K562 (cell line): ENCODE measurements at regions not wholly inside any gene's neighbourhood (a gene's known extent, or its start where the extent isn't known, plus 50 kb on each side); places are given as distances from the start of the nearest gene placed in this dataset.

Source experiments
- ATAC-seq: fragments of 200-7000 bp; cut with Tn5 transposase; 3 replicates; pipeline ENCODE4 v1.9.1; 2020; ENCODE audit warnings: moderate library complexity
- BruUV-seq: library from RNA; stranded (reverse); fragments of 400-500 nt; replicated peaks from 2 replicates; lab custom pipeline; 2021; lab: Mats Ljungman, UMichigan
- CTCF ChIA-PET: fragments of 300-600 bp; formaldehyde crosslinking; extraction: SDS; loops from one replicate; lab custom pipeline; 2021; ENCODE audit warnings: low intra/inter-chr PET ratio; lab: Yijun Ruan, JAX
- POLR2A ChIA-PET: fragments of 300-600, 350-650 bp; sonication (Branson Sonifier 250); formaldehyde crosslinking; extraction: SDS; loops from one replicate; lab custom pipeline; 2021; ENCODE audit warnings: antibody characterized with exemption, inconsistent platforms; lab: Yijun Ruan, JAX
- DNase-seq, 4 experiments: peaks; one replicate each; pipeline versions ENCODE4 v3.0.0 to v3.0.0-alpha.2; 2011 to 2018; ENCODE audit warnings: low spot score in 3 of 4, mixed read lengths in 3 of 4; ENCODE audit errors: extremely low read depth in 1 of 4
- FAIRE-seq: peaks from 2 replicates; lab custom pipeline; 2011; peaks lifted over from hg19 to GRCh38; lab: Jason Lieb, UNC
- H2AFZ ChIP-seq: 2 replicates; pipeline ENCODE4 v1.6.0; 2011; ENCODE audit warnings: low read depth, low read length, control low read depth, inconsistent platforms
- H3K27ac ChIP-seq: fragments of 200-600 bp; 3 replicates; pipeline ENCODE4 v1.8.0; 2011; ENCODE audit warnings: low read depth, mild to moderate bottlenecking, control low read depth, inconsistent platforms, low read length, moderate library complexity, mixed read lengths; ENCODE audit errors: extremely low read depth
- H3K27me3 ChIP-seq, 2 experiments: fragments of 300-600 bp in 1 of 2; 2 replicates in 1 of 2; 3 replicates in 1 of 2; pipeline versions ENCODE4 v1.6.0 to v1.8.0; 2011; ENCODE audit warnings: inconsistent platforms in 2 of 2, low read length in 2 of 2, mild to moderate bottlenecking in 1 of 2, mixed read lengths in 1 of 2, moderate library complexity in 1 of 2; ENCODE audit not compliant: control insufficient read depth in 2 of 2, insufficient read depth in 2 of 2
- H3K36me3 ChIP-seq: fragments of 300-600 bp; 3 replicates; pipeline ENCODE4 v1.8.0; 2011; ENCODE audit warnings: mild to moderate bottlenecking, low read length, inconsistent platforms; ENCODE audit not compliant: control insufficient read depth, insufficient read depth
- H3K4me1 ChIP-seq, 2 experiments: fragments of 200-600 bp in 1 of 2; replicated peaks in 1 of 2; 2 replicates in 1 of 2; 3 replicates in 1 of 2; pipeline versions ENCODE4 v1.5.1 to v1.8.0; 2011; ENCODE audit warnings: inconsistent platforms in 2 of 2, low read length in 2 of 2, mild to moderate bottlenecking in 1 of 2, mixed read lengths in 1 of 2, moderate library complexity in 1 of 2; ENCODE audit not compliant: control insufficient read depth in 2 of 2, insufficient read depth in 2 of 2
- H3K4me2 ChIP-seq: 2 replicates; pipeline ENCODE4 v1.6.1; 2011; ENCODE audit warnings: low read length, control low read depth, inconsistent platforms, mixed read lengths; ENCODE audit not compliant: insufficient read depth
- H3K4me3 ChIP-seq: fragments of 200-600 bp; sonication (generic), shearing (Covaris generic); 2 replicates; pipeline ENCODE4 v1.5.1; 2016; ENCODE audit warnings: control low read depth, inconsistent platforms
- H3K79me2 ChIP-seq: fragments of 200-600 bp; 3 replicates; pipeline ENCODE4 v1.8.0; 2011; ENCODE audit warnings: low read length, inconsistent platforms; ENCODE audit not compliant: control insufficient read depth, insufficient read depth
- H3K9ac ChIP-seq, 2 experiments: 2 replicates each; pipeline versions ENCODE4 v1.6.0 to v1.6.1; 2011; ENCODE audit warnings: low read depth in 2 of 2, low read length in 2 of 2, control low read depth in 1 of 2, inconsistent platforms in 1 of 2, mild to moderate bottlenecking in 1 of 2, mixed read lengths in 1 of 2; ENCODE audit not compliant: insufficient read depth in 1 of 2
- H3K9me1 ChIP-seq: one replicate; pipeline ENCODE4 v1.6.0; 2011; ENCODE audit warnings: inconsistent platforms, mild to moderate bottlenecking, low read length, moderate library complexity; ENCODE audit not compliant: control insufficient read depth, insufficient read depth
- H3K9me3 ChIP-seq: replicated peaks from 2 replicates; pipeline ENCODE4 v1.5.1; 2011; ENCODE audit warnings: low read depth, low read length, inconsistent platforms; ENCODE audit not compliant: control insufficient read depth, insufficient read depth
- H4K20me1 ChIP-seq: replicated peaks from 2 replicates; pipeline ENCODE4 v1.6.1; 2011; ENCODE audit warnings: low read length, inconsistent platforms, mixed read lengths; ENCODE audit not compliant: control insufficient read depth, insufficient read depth
- MAFG ChIP-seq: fragments of 450-650 bp; conservative IDR thresholded peaks from 2 replicates; pipeline ENCODE4 v1.6.1; 2016; ENCODE audit warnings: missing genetic modification characterization, missing compliant biosample characterization
- MEF2A ChIP-seq: IDR thresholded peaks from 2 replicates; pipeline ENCODE4 v1.6.1; 2011; ENCODE audit warnings: low read depth, mild to moderate bottlenecking, low read length, moderate library complexity; ENCODE audit not compliant: control insufficient read depth
- NR2C1 ChIP-seq, 2 experiments: fragments of 450-650 bp; IDR thresholded peaks; 2 replicates each; pipeline ENCODE4 v1.6.1; 2017; ENCODE audit warnings: mild to moderate bottlenecking in 2 of 2, antibody characterized with exemption in 1 of 2, inconsistent platforms in 1 of 2, missing compliant biosample characterization in 1 of 2, missing genetic modification characterization in 1 of 2
- PHB2 ChIP-seq: fragments of 450-650 bp; IDR thresholded peaks from 2 replicates; pipeline ENCODE4 v1.6.1; 2017; ENCODE audit warnings: low read depth
- PPARD ChIP-seq: fragments of 250-450 bp; sonication (Bioruptor Pico); IDR thresholded peaks from 2 replicates; pipeline ENCODE4 v1.8.0; 2022; ENCODE audit warnings: inconsistent platforms, mild to moderate bottlenecking, moderate library complexity
- SMAD2 ChIP-seq: fragments of 150-350 bp; IDR thresholded peaks from 2 replicates; pipeline ENCODE4 v1.6.1; 2014; ENCODE audit warnings: low read depth, mild to moderate bottlenecking, low read length
- SNRNP70 ChIP-seq: fragments of 200-400 bp; formaldehyde crosslinking; optimal IDR thresholded peaks from 2 replicates; pipeline ENCODE3; 2017; ENCODE audit warnings: low read depth, low read length
- ZNF184 ChIP-seq: sonication (generic); formaldehyde crosslinking; IDR thresholded peaks from 2 replicates; pipeline ENCODE4 v1.5.0; 2020; ENCODE audit warnings: missing genetic modification reagents
- ZNF274 ChIP-seq: IDR thresholded peaks from 2 replicates; pipeline ENCODE4 v1.6.1; 2011; ENCODE audit warnings: low read depth, mild to moderate bottlenecking, low read length, moderate library complexity, borderline replicate concordance
- ZNF384 ChIP-seq: IDR thresholded peaks from 2 replicates; pipeline ENCODE4 v1.6.1; 2012; ENCODE audit warnings: low read depth, low read length, improper control_type of control experiment
- ZNF766 ChIP-seq: fragments of 200-800 bp; sonication (Bioruptor generic); conservative IDR thresholded peaks from 2 replicates; pipeline ENCODE4 v1.6.1; 2016; ENCODE audit warnings: missing genetic modification characterization, missing compliant biosample characterization
- WGBS: fragments of 100-300 bp; shearing (Covaris generic); methylation state at CpG from one replicate; pipeline ENCODE4 v1.1.6; 2016; ENCODE audit warnings: low coverage, mixed read lengths; ENCODE audit not compliant: insufficient coverage; ENCODE audit errors: missing lambda C conversion rate; 5-methylcytosine and 5-hydroxymethylcytosine counted together
- in situ Hi-C: fragments of 300-500 bp; cut with MboI; formaldehyde crosslinking; loops from 4 replicates; pipeline ENCODE4 v1.15.0; 2018; ENCODE audit warnings: inconsistent platforms, mixed read lengths
- intact Hi-C: fragments of 100-400 bp; cut with micrococcal nuclease; formaldehyde crosslinking; loops from 2 replicates; pipeline ENCODE4 v1.14.2; 2022
- TF ChIP-seq, protein P1 (sequence below): sonication (generic); formaldehyde crosslinking; IDR thresholded peaks from 2 replicates; pipeline ENCODE4 v1.8.0; 2022; ENCODE audit warnings: mild to moderate bottlenecking, missing genetic modification reagents
- TF ChIP-seq, protein P2 (sequence below): IDR thresholded peaks from 2 replicates; pipeline ENCODE4 v1.6.1; 2011; ENCODE audit warnings: borderline replicate concordance, low read depth, mild to moderate bottlenecking, moderate library complexity, low read length; ENCODE audit not compliant: insufficient read depth, poor library complexity, severe bottlenecking

DNA sequence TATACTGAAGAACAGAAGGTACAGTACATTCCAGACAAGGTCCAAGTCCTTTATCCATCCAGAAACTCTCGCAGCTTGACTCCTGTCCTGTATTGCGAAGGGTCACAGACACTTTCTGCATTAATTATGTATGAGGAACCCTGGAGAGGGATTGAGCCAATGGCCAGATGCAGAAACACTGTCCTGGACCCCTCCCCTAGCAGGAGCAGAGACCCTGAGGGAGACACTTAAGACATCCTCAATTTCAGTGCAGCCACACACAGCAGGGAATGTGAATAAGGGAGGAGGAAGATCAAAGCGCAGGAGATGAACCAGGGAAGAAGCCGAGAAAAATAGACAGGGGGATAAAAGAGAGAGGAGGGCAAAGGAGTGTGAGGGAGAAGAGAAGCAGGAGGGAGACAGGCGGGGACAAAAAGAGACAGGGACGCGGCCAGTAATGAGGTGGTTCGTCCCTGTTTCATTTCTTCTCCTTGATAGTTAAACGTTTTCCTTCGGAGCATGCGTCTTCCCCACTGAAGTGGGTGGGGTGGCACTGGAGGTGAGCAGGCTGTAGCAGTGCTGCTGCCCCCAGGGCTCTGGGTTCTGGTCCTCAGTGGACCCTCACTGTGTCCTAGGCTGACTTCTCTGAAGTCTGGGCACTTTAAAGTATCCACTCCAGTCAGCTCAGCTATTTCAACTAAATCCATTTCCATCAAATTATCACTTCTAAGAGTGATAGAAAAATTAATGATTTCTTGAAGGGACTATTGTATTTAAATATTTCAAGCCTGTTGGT is 356.4 kb upstream of the NOCT start:
- ChIA-PET POLR2A (interaction anchor here (0.6 kb wide), 1 partner anchor 424 kb away, joined by 3 read pairs; no protein-coding TSS in a partner anchor), CTCF (no interaction called here)
- no peak for FAIRE-seq
- no peak for TF ChIP-seq SMAD2
- TF ChIP-seq SNRNP70, result no peak
- no peak for TF ChIP-seq PHB2
- no peak for TF ChIP-seq NR2C1 (IDR thresholded peaks at IDR 0.05)
- TF ChIP-seq NR2C1 (tag; IDR thresholded peaks at IDR 0.05), result no peak
- no peak for TF ChIP-seq PPARD (CRISPR knock-in tag)
- no peak for TF ChIP-seq ZNF766 (CRISPR knock-in tag)
- TF ChIP-seq, protein P1, sequence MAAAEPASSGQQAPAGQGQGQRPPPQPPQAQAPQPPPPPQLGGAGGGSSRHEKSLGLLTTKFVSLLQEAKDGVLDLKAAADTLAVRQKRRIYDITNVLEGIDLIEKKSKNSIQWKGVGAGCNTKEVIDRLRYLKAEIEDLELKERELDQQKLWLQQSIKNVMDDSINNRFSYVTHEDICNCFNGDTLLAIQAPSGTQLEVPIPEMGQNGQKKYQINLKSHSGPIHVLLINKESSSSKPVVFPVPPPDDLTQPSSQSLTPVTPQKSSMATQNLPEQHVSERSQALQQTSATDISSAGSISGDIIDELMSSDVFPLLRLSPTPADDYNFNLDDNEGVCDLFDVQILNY, result no peak
- TF ChIP-seq ZNF184 (CRISPR knock-in tag), result no peak
- no peak for TF ChIP-seq ZNF274
- no peak for TF ChIP-seq MAFG (tag)
- no peak for TF ChIP-seq MEF2A
- TF ChIP-seq, protein P2, sequence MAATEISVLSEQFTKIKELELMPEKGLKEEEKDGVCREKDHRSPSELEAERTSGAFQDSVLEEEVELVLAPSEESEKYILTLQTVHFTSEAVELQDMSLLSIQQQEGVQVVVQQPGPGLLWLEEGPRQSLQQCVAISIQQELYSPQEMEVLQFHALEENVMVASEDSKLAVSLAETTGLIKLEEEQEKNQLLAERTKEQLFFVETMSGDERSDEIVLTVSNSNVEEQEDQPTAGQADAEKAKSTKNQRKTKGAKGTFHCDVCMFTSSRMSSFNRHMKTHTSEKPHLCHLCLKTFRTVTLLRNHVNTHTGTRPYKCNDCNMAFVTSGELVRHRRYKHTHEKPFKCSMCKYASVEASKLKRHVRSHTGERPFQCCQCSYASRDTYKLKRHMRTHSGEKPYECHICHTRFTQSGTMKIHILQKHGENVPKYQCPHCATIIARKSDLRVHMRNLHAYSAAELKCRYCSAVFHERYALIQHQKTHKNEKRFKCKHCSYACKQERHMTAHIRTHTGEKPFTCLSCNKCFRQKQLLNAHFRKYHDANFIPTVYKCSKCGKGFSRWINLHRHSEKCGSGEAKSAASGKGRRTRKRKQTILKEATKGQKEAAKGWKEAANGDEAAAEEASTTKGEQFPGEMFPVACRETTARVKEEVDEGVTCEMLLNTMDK, result no peak
- TF ChIP-seq ZNF384, result no peak

More for the DNA sequence above, 356.4 kb upstream of the NOCT start:
- no peak for DNase-seq
- in situ Hi-C loops (no loop called here), intact Hi-C loops (no loop called here)
- WGBS, result 32% methylated on average over 11 of the region's 11 CpGs
- peak overlapping the region; percentile 70 for H2AFZ ChIP-seq
- H3K27me3 ChIP-seq, result no peaks in the 10 kb centered on the region
- no peaks in the 10 kb centered on the region for H3K9me1 ChIP-seq
- BruUV-seq, result no TSS peak
- H4K20me1 ChIP-seq, result no peaks in the 10 kb centered on the region
- no peak; the same call in 2 of the 3 replicates for ATAC-seq
- peak overlapping the region in 1 of 2 experiments; percentile 62; a peak in 1 of 4 replicates for H3K9ac ChIP-seq
- H3K4me3 ChIP-seq, result no peak overlapping the region
- H3K4me2 ChIP-seq, result peak overlapping the region; percentile 33; the same call in 1 of the 2 replicates
- H3K9me3 ChIP-seq, result no peaks in the 10 kb centered on the region
- no peaks in the 10 kb centered on the region for H3K36me3 ChIP-seq
- H3K27ac ChIP-seq, result no peak overlapping the region
- peaks cover 0 to 10% of the 10 kb centered on the region in 2 experiments; a peak in 2 of 5 replicates for H3K4me1 ChIP-seq
- no peaks in the 10 kb centered on the region for H3K79me2 ChIP-seq
